CD4-positive, alpha-beta T cell treated with Interferon alpha-2 for 1 hour (primary cell): ENCODE measurements at regions not wholly inside any gene's neighbourhood (a gene's known extent, or its start where the extent isn't known, plus 50 kb on each side); places are given as distances from the start of the nearest gene placed in this dataset.
"Not testable (repeated sequence)": the region's sequence is repeated elsewhere in the genome, so short reads cannot be mapped to it uniquely, and the experiment has no call there.

Source experiments
- DNase-seq, 2 donors: peaks; one replicate each; pipeline ENCODE4 v3.0.0-alpha.2; 2020 to 2022

DNA sequence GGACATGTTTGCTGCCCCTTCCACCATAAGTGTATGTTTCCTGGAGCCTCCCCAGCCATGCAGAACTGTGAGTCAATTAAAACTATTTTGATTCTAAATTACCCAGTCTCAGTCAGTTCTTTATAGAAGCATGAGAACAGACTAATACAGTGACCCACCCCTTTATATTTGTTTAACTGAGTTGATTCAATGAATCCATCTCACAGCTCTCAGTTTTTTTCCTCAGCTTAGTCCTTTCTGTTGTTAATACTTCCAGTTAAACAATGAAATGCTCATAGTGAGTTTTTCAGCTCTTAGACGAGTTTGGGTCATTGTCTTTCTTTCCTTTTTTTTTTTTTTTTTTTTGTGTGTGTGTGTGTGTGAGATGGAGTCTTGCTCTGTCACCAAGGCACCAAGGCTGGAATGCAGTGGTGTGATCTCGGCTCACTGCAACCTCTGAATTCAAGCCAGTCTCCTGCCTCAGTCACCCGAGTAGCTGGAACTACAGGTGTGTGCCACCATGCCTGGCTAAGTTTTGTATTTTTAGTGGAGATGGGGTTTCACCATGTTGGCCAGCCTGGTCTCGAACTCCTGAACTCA, 627.4 kb downstream of the SPATA31A7 start:
- DNase-seq = not testable (repeated sequence)

DNA sequence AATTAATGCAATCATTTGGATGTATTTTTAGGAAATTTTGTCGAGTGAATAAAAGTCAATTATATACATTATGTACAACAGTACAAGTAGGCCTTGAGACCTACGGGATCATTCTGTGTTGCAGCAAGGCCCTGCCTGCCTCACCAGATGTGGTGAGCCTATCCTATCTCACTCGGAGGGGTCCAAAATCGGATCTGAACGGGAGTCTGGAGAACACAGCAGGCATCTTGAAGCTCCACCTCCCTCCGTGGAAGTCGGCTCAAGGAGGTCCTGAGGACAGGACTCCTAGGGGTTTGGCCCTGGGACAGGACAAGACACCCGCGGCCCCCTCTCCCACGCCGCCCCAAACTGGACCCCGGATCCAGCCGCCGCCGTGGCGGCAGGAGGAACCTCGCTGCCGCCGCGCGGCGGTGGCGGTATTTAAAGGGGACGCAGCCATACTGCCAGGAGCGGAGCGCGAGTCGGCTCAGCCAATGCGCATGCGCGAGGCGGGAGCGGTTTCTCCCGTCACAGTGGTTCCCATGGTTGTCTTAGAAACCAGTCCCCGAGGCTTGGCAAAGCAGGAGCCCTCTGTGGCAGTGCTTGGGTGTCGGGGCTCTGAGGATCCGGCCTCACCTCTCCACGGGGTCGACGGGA, 663.9 kb downstream of the SPATA31A7 start:
- peak; percentile 91 to 92 for DNase-seq

GRCh38 chr9:61854260-61854640, 664.4 kb downstream of the SPATA31A7 start:
- DNase-seq = peak in 1 of 2 donors; percentile 17

GRCh38 chr9:61856283-61856682, 666.4 kb downstream of the SPATA31A7 start:
- not testable (repeated sequence) for DNase-seq

GRCh38 chr9:61856858-61857453, 667.1 kb downstream of the SPATA31A7 start:
- peak in 1 of 2 donors; percentile 3 for DNase-seq

GRCh38 chr9:61857709-61858351, 668.0 kb downstream of the SPATA31A7 start:
- DNase-seq = not testable (repeated sequence)

- peak; percentile 66 to 78 for DNase-seq
These were observed 672.7 kb downstream of the SPATA31A7 start for GRCh38 chr9:61862431-61862971.

- DNase-seq = not testable (repeated sequence)
These were observed 674.6 kb downstream of the SPATA31A7 start for GRCh38 chr9:61864463-61864862.

- DNase-seq = not testable (repeated sequence)
These were observed 679.1 kb downstream of the SPATA31A7 start for GRCh38 chr9:61868965-61869364.

GRCh38 chr9:61872329-61872728, 682.5 kb downstream of the SPATA31A7 start:
- DNase-seq = not testable (repeated sequence)
